ENCODE measurements at regions not wholly inside any gene's neighbourhood (a gene's known extent, or its start where the extent isn't known, plus 50 kb on each side); places are given as distances from the start of the nearest gene placed in this dataset.
"Not testable (repeated sequence)": the region's sequence is repeated elsewhere in the genome, so short reads cannot be mapped to it uniquely, and the experiment has no call there.

DNA sequence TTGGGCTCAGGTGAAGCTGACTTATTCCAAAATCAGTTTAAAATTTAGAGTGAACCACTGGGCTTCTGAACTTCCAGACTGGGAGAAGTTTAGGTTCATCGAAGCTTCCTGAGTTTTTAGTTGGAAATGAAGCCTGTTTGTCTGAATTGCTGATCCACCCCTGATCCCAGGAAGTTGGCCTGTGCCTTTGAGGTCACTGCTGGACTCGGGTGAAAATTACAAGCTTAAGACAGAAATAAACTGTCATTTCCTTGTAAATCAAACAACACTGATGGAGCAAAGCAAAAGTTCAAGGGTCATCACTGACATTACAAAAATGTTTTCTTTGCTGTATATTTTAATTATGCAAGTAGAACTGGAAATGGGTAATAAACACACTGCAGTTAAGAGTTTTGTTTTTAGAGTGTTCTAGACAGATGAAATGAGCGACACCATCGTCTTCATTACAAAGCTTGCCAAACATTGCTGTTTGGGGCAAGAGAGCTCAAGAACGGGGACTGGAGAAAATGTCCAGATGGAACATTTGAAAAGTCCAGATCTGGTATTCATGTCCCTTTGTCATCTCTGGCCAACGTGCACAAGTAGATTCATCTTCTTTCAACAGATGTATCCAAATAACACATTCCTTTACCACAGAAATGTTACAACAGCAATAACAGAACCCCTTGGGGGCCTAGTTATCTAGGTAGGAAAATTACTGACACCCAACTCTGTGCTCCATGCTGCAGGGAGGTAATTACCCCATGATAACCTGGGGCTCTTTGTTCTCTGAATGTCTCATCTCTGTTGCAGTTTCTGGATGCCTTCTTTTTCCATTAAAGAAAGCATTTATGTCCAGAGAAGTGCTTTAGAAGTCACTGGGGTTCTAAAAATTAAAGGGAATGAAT is 142.4 kb upstream of the ERCC6L2 start:
- no peak for DNase-seq (ENCODE audit: low spot score)

DNA sequence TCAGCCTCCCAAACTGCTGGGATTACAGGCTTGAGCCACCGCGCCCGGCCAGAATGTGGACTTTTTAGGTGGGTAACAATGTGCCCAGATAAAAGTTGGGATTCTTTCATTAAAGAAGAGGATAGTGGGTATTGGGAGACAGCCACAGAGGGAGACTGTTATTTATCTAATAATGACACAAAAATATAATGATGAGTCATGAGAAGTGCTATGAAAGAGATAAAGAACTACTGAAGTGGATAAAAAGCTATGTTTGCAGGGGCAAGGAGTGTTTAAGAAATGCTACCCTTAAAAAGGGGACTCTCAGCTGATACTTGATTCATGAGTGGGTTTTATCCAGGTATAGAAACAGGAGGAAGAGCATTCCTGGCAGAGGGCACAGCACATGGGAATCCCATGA is 143.6 kb upstream of the ERCC6L2 start:
- DNase-seq (ENCODE audit: low spot score), result no peak

DNA sequence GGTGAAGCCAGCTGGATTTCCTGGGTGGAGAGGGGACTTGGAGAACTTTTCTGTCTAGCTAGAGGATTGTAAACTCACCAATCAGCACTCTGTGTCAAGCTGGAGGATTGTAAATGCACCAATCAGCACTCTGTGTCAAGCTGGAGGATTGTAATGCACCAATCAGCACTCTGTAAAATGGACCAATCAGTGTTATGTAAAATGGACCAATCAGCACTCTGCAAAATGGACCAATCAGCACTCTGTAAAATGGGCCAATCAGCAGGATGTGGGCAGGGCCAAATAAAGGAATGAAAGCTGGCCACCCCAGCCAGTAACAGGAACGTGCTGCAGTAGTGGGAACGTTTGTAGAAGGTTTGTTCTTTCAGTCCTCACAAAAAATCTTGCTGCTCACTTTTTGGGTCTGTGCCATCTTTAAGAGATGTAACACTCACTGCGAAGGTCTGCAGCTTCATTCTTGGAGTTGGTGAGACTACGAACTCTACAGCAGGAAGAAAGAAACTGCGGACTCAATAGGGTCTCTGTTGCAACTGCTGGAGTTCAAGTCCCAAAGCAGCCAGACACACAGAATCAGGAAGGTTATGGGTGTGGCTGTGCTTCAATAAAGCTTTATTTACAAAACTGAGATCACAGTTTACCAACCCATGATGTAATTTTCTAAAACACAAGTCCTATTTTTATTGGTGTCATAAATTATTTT is 145.7 kb upstream of the ERCC6L2 start:
- DNase-seq (ENCODE audit: low spot score), result no peak

DNA sequence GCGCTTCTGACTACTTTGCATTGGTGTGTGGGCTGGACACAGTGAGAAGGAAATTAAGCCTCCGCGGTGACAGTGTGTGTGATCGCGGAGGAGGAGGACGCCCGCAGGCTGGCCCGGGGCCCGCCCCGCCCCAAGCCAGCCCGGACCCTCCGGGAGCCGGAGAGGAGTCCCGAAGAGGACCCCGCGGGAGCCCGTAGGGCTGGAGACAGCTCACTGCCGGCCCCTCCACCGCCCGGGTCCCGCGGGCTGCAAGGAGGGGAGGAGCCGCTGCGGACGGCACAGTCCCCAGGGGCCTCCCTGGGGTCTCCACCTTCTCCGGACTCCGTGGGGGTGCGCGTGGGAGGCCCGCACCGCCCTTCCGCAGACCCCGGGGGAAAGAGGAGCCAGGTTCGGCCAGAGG is 146.4 kb upstream of the ERCC6L2 start:
- no peak for DNase-seq (ENCODE audit: low spot score)

DNA sequence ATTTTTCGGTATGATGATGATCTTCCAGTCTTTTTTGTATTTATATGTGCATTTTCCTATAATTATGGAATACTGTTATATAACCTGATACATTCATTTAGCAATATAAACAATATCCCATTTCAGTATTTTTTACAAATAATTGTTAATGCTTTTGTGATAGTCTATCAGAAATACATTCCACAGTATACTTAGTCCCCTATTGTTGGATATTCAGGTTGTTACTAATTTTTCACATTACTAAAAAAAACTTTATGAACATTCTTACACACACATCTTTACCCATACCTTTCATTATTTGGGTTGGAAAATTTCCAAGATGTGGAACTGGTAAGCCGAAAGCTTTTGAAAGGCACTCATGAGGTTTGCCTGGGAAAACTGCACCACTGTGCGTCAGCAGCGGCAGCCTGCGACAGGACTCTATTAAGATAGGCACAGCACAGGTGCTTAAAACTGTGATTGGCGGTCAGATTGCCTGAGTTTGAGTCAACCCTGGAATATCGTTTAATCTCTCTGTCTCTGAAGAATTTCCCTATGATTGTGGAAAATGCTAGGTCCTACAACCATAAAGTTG is 147.5 kb upstream of the ERCC6L2 start:
- DNase-seq (ENCODE audit: low spot score), result no peak

DNA sequence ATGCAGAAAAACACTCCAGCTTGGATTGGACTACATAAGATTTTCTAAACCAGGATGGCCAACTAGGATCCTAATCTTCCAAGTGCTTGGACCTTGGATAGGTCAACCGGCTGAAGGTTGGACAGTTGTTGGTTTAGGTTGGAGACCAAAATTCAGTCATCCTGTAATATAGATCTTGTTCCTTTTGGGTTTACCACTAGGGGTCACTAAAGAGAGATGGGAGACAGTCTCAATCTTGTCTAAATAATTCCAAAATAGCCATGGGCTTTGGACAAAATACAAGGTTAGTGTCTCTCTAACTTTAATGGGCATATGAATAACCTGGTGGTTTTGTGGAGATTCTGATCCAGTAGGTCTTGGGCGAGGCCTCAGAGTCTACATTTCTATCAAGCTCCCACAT is 148.7 kb upstream of the ERCC6L2 start:
- peak; percentile 42 for DNase-seq (ENCODE audit: low spot score)

DNA sequence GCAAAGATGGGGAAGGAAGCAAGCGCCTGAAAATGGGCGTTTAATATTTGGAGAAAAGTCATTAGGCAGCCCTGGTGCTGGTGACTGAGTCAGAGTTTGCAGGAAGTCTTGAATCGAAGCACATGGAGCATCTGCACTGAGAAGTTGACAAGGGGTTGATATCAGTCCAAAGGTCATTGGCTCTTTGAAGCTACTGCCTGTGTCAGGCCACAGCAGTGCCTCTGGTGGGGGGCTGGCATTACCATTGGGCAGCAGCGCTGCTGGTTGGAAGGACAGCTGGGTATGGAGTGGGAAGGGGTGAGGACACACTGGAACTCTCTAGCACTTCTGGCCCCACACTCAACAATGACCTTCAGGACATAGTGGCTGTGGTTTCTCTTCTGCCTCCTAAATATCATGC is 150.4 kb upstream of the ERCC6L2 start:
- DNase-seq (ENCODE audit: low spot score), result no peak

DNA sequence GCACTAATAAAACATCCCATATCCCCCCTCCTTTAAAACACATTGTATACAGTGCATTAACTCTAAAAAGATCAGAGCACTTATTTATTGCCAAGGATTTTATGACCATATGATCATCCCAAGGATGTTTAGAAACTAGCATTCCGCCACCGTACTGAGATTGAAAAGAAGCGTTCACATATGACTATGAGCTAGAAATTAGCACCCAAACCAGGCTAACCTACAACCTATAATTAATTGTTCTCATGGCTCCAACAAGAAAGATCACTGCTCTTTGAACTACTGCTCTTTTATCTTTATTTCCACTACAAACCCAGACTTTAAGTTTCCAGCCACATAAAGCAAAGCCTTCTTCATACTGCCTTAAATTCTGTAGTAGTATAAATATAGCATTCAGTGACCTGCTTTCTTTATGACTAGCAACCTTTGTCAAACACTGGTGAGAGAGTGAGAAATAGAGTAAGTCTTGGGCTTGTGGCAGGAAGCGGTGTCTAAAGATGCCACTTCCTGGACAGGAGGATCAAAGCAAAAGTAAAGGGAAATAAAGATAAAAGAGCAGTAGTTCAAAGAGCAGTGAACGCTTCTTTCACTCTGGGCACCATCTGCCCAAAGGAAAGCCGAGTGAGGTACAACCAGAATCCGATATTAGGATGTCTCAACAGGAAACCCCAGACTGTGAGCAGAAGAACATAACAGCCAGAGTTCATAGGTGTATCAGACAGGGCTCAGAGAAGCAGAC is 151.1 kb upstream of the ERCC6L2 start:
- peak; percentile 11 for DNase-seq (ENCODE audit: low spot score)

DNA sequence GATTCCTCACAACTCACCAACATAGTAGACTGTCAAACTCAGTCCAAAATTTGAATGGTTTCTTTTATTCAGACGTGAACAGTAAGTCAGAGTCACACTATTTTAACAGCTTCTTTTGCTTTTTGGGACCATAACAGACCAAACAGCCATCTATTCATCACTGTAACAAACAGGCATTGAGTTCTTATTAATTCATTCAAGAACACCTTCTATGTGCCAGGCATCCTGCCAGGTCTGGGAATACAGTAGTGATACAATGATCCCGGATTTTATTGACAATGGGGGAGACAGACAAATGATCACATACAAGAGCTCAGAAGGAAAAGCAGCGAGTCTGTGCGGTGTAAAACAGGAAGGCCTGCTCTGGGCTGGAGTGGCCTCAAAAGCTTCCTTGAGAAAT is 153.3 kb upstream of the ERCC6L2 start:
- no peak for DNase-seq (ENCODE audit: low spot score)

DNA sequence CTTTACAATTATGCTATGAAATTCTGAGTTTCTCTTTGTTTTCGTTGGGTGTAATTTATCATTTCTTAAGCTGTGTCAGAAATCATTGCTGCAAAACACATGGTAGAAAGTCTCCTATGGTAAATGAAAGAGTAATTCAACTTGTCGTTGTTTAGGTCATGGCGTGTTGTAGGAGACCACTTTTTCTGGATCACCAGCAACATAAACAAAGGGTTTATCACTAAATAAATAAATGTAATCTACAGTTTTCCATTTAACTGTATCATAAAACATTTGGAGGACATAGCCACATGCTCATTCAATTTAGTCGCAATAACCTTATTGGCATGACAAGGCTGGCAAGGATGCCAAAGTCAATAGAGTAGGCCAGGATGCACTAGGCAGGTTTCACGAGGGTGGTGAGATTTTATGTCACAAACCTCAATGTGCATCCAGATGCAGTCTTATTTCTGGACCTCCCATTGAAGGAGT is 154.4 kb upstream of the ERCC6L2 start:
- no peak for DNase-seq (ENCODE audit: low spot score)

DNA sequence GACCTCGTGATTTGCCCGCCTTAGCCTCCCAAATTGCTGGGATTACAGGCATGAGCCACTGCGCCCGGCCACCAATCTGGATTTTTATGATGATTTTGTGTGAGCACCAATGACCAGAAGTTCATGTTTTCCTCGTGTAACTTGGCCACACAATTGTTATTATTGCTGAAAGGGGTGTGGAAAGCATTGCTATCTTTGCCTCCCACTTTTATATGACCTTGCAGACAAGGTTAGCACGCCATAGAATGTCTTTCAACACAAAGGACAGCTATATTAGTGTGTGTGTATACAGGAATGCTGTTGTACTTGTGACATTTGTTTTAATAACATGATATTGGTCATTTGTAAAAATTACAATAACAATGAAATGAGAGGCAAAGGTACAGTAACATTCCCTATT is 155.0 kb upstream of the ERCC6L2 start:
- no peak for DNase-seq (ENCODE audit: low spot score)

DNA sequence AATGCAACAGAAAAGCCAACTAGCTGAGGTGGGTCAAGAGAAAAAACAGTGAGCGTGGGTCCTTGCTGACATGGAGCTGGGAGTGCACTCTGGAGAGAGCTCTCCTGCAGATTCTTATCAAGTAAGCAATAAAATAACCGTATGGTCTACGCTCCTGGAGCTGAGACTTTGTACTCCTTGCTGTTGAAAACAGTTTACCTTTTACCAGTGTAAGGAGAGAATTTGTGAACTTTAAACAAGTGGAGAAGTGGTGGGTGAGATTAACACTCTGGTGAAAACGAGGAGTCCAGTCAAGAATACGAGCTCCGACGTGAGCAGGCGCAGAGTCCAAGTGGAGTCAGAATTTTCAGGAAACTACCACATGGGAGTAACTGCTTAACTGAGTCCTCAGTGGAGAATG is 156.1 kb upstream of the ERCC6L2 start:
- DNase-seq (ENCODE audit: low spot score), result no peak

DNA sequence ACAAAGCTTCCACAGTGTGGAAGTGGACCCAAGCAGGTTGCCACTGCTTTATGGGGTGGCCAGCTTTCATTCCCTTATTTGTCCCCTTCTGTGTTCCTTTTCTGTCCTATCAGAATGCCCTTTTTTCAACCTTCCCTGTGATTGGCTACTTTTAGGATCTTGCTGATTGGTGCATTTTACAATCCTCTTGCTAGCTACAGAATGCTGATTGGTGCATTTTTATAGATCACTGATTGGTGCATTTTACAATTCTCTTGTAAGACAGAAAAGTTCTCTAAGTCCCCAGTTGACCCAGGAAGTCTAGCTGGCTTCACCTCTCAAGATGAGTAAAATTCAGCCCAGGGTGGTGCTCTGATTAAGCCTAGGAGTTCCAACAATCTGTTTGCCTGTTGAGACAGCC is 157.2 kb upstream of the ERCC6L2 start:
- no peak for DNase-seq (ENCODE audit: low spot score)

DNA sequence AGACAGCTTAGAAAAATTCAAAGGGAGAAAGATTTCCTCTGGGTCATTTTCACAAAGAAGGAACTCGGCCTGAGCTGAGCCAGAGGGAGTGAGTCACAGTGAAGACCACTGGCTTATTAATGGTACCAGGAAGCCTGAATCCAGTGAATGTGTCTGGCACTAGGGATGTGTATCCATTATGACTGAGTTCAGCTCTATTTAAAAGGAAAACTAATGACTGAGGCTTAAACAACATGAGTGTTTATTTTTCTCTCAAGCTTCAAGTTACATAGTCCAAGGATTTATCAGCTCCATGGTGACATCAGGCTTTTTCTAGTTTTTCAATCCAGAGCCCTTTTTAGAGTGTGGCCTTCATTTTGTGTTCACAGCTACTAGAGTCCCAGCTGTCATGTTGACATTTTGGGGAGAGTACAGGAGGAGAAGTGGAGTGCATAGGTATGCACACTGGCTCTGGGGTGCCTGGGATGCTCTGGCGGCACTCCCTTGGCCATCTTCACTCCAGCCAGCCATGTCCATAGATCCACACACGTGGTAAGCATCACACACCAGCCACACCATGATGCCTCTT is 159.5 kb upstream of the ERCC6L2 start:
- DNase-seq (ENCODE audit: low spot score), result no peak

DNA sequence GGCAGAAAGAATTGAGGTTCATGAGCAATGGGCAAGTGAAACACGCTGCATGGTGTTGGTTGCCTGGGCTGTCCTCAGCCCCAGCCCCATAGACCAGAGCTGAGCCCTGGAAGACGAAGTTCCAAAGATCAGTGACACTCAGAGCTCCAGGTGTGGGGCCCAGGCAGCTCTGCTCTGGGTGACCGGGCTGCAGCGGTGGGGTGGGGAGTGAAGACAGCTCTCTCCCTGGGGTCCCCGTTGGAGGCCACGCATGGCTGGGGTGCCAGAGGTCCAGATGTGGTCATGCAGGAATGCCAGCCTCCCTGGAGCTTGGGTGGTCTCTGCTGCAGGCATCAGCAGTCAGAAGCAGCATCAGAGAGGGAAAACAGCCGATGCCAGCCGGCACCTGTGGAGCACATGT is 165.0 kb upstream of the ERCC6L2 start:
- no peak for DNase-seq (ENCODE audit: low spot score)

DNA sequence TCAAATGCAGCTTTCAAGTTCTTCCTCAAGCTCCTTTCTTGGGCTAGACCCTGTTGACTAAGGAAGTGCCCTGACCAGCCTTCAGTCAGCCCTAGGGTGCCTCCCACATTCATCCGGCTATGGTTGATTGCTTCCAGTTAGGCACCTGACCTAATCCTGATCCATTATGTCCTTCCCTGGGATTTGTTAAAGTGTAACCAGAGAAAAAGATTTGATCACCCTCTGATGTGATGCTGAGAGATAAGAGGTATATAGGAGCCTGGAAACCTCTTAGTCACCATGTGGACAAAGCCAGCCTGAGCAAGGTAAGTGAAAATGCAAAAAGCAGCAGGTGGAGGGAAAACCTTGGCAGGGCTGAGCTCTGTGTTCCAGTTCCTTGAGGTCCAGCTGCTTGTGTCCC is 178.8 kb upstream of the ERCC6L2 start:
- DNase-seq (ENCODE audit: low spot score), result no peak

DNA sequence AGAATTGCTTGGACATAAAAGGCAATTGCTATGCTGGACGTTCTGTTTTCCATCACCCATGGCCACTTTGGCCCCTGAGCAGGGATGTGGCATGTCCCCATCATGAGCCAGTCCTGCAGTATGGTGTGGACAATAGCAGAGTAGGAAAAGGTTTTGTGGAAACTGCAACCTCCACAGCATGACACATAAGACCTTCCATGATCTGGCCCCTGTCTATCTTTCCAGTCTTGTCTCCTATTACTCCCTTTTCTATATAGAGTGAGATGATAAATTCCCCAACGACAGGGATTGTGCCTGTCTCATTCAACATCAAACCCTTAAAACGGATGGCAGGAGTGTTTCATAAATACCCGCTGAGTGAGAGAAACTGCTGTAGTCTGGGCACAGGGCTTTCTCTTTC is 174.7 kb upstream of the PTCH1 start:
- DNase-seq (ENCODE audit: low spot score), result no peak

DNA sequence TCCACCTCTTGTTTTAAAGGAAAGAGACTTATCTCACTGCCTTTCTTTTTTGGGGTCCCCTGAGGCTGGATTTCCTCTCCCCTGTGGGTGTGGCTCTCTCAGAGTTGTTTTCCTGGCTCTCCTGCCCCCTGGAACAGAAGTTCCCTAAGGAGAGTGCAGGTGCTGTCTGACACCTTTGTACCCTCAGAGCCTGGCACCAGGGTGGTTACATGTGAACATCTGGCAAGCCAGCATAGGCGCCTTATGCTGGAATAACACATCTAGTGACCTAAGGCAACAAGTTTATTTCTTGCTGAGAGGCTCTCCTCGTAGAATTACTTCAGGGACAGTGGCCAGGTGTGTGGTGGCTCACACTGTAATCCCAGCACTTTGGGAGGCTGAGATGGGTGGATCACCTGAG is 172.9 kb upstream of the PTCH1 start:
- no peak for DNase-seq (ENCODE audit: low spot score)

DNA sequence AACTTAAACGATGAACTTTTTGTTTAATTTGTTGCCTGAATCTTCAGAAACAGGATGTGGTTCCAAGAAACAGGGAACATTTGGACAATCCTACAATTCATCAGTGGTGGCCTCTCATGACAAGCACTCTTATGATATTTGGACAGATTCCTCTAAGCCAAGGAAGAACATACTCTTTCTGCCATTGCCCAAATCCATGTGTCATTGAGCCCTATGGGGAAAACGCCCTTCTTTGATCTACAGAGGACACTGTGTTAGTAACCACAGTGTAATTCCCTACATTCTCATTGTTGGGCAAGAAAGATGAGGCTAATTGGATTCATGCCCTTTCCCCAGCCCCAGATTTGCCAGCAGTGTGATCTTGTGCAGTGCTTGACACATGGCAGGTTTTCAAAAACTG is 167.7 kb upstream of the PTCH1 start:
- no peak for DNase-seq (ENCODE audit: low spot score)

DNA sequence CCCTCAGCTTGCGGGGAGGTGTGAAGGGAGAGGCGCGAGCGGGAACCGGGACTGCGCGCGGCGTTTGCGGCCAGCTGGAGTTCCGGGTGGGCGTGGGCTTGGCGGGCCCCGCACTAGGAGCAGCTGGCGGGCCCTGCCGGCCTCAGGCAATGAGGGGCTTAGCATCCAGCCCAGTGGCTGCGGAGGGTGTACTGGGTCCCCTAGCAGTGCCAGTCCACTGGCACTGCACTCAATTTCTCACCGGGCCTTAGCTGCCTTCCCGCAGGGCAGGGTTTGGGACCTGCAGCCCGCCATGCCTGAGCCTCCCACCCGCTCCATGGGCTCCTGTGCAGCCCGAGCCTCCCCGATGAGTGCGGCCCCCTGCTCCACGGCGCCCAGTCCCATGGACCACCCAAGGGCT is 163.5 kb upstream of the PTCH1 start:
- DNase-seq (ENCODE audit: low spot score), result not testable (repeated sequence)

DNA sequence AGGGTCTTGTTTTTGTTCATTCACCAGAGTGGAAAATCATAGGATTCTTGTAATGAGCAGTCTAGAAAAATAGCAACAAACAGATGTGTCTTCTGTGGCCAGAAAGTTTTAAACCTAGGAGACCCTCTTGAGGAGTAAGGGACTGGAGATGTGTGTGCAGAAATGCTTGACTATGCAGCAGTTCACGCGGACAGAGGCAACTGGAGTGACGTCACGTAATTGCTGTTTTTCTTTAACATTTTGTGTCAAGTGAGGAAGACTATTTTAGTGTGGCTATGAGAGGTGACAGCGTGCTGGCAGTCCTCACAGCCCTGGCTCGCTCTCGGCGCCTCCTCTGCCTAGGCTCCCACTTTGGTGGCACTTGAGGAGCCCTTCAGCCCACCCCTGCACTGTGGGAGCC is 163.1 kb upstream of the PTCH1 start:
- no peak for DNase-seq (ENCODE audit: low spot score)

DNA sequence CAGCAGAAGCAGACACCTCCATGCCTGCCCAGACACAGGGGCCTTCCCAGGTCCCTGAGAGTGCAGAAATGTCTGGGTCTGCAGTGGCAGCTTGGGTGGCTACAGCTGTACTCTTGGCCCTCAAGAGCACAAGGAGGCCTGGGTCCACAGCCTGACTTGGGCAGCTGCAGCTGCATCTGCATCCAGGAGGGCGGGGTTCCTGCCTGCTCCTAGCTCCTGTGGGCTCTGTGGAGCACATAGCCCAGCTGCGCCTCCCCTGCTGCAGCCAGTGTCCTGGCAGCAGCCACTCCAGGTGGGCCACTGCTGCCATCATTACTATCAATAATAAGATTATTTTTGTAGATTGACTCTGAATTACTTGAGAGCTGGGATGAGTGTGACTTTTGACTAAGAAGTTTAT is 162.0 kb upstream of the PTCH1 start:
- DNase-seq (ENCODE audit: low spot score), result no peak
